ENCODE measurements at regions not wholly inside any gene's neighbourhood (a gene's known extent, or its start where the extent isn't known, plus 50 kb on each side); places are given as distances from the start of the nearest gene placed in this dataset.
"Not testable (repeated sequence)": the region's sequence is repeated elsewhere in the genome, so short reads cannot be mapped to it uniquely, and the experiment has no call there.

GRCh38 chr14:34275078-34275477 is 187.0 kb downstream of the SPTSSA start:
- Histone ChIP-seq H3F3A (ENCODE audit: insufficient read depth, low read depth) (no peaks in the 10 kb centered on the region), H3K4me1 (replicated peaks; ENCODE audit: insufficient read depth) (no peaks in the 10 kb centered on the region), H4K20me1 (ENCODE audit: insufficient read depth) (no peaks in the 10 kb centered on the region), H3K9me3 (ENCODE audit: insufficient read depth, low read depth) (no peaks in the 10 kb centered on the region), H3K27me3 (ENCODE audit: insufficient read depth, low read depth) (no peaks in the 10 kb centered on the region), H3K9me2 (ENCODE audit: insufficient read depth) (no peaks in the 10 kb centered on the region), H2AFZ (no peak overlapping the region), H3K36me3 (ENCODE audit: low read depth) (no peaks in the 10 kb centered on the region), H3K4me2 (no peak overlapping the region), H3K27ac (no peak overlapping the region), H3K79me2 (ENCODE audit: low read depth) (no peaks in the 10 kb centered on the region), H3K4me3 (no peak overlapping the region)
- intact Hi-C loops (cut with micrococcal nuclease; ENCODE audit: unreplicated experiment) = no loop called here
- BruUV-seq (replicated peaks) = no TSS peak
- DNase-seq = no peak
- ChIA-PET CTCF (no interaction called here), POLR2A (ENCODE audit: unreplicated experiment) (no interaction called here)
- TF ChIP-seq EZH2 (IDR thresholded peaks at IDR 0.05; ENCODE audit: low read depth) (no peak), CTCF (conservative IDR thresholded peaks at IDR 0.05) (no peak)

GRCh38 chr14:34273716-34274115 is 188.3 kb downstream of the SPTSSA start:
- H3K4me1 ChIP-seq (replicated peaks; ENCODE audit: insufficient read depth); POLR2A ChIA-PET (ENCODE audit: unreplicated experiment); H3K4me3 ChIP-seq; intact Hi-C loops (cut with micrococcal nuclease; ENCODE audit: unreplicated experiment); CTCF ChIA-PET; H3K9me2 ChIP-seq (ENCODE audit: insufficient read depth); H3K27ac ChIP-seq; DNase-seq; H3K36me3 ChIP-seq (ENCODE audit: low read depth); H4K20me1 ChIP-seq (ENCODE audit: insufficient read depth); H2AFZ ChIP-seq; H3K9me3 ChIP-seq (ENCODE audit: insufficient read depth, low read depth); BruUV-seq (replicated peaks); H3K79me2 ChIP-seq (ENCODE audit: low read depth); H3F3A ChIP-seq (ENCODE audit: insufficient read depth, low read depth); H3K27me3 ChIP-seq (ENCODE audit: insufficient read depth, low read depth); H3K4me2 ChIP-seq: not testable (repeated sequence)

GRCh38 chr14:34270361-34270760 is 191.7 kb downstream of the SPTSSA start:
- intact Hi-C loops (cut with micrococcal nuclease; ENCODE audit: unreplicated experiment) = no loop called here
- Histone ChIP-seq H3K27me3 (ENCODE audit: insufficient read depth, low read depth) (no peaks in the 10 kb centered on the region), H3F3A (ENCODE audit: insufficient read depth, low read depth) (no peaks in the 10 kb centered on the region), H4K20me1 (ENCODE audit: insufficient read depth) (no peaks in the 10 kb centered on the region), H3K27ac (no peak overlapping the region), H3K9me2 (ENCODE audit: insufficient read depth) (no peaks in the 10 kb centered on the region), H3K4me3 (no peak overlapping the region), H2AFZ (no peak overlapping the region), H3K9me3 (ENCODE audit: insufficient read depth, low read depth) (no peaks in the 10 kb centered on the region), H3K36me3 (ENCODE audit: low read depth) (no peaks in the 10 kb centered on the region), H3K79me2 (ENCODE audit: low read depth) (no peaks in the 10 kb centered on the region), H3K4me1 (replicated peaks; ENCODE audit: insufficient read depth) (no peaks in the 10 kb centered on the region), H3K4me2 (no peak overlapping the region)
- no peak for DNase-seq
- BruUV-seq (replicated peaks) = no TSS peak
- ChIA-PET POLR2A (ENCODE audit: unreplicated experiment) (no interaction called here), CTCF (no interaction called here)
- TF ChIP-seq CTCF (conservative IDR thresholded peaks at IDR 0.05) (no peak), EZH2 (IDR thresholded peaks at IDR 0.05; ENCODE audit: low read depth) (no peak)

- no peak overlapping the region for H2AFZ ChIP-seq
- H3K4me1 ChIP-seq (replicated peaks; ENCODE audit: insufficient read depth) = no peaks in the 10 kb centered on the region
- H3F3A ChIP-seq (ENCODE audit: insufficient read depth, low read depth) = no peaks in the 10 kb centered on the region
- H3K9me2 ChIP-seq (ENCODE audit: insufficient read depth) = no peaks in the 10 kb centered on the region
- no peaks in the 10 kb centered on the region for H4K20me1 ChIP-seq (ENCODE audit: insufficient read depth)
- BruUV-seq (replicated peaks) = no TSS peak
- POLR2A ChIA-PET (ENCODE audit: unreplicated experiment) = interaction anchor here (0.7 kb wide), 1 partner anchor 139 kb away, joined by 3 read pairs; no protein-coding TSS in a partner anchor
- intact Hi-C loops (cut with micrococcal nuclease; ENCODE audit: unreplicated experiment) = no loop called here
- TF ChIP-seq CTCF (conservative IDR thresholded peaks at IDR 0.05) (no peak), EZH2 (IDR thresholded peaks at IDR 0.05; ENCODE audit: low read depth) (no peak)
- no peak overlapping the region for H3K4me3 ChIP-seq
- H3K27ac ChIP-seq = no peak overlapping the region
- H3K9me3 ChIP-seq (ENCODE audit: insufficient read depth, low read depth) = no peaks in the 10 kb centered on the region
- H3K79me2 ChIP-seq (ENCODE audit: low read depth) = no peaks in the 10 kb centered on the region
- no peaks in the 10 kb centered on the region for H3K36me3 ChIP-seq (ENCODE audit: low read depth)
- no peak for DNase-seq
- CTCF ChIA-PET = no interaction called here
- no peaks in the 10 kb centered on the region for H3K27me3 ChIP-seq (ENCODE audit: insufficient read depth, low read depth)
- H3K4me2 ChIP-seq = no peak overlapping the region
These were observed 195.7 kb downstream of the SPTSSA start for GRCh38 chr14:34266344-34266743.
